ENCODE measurements at regions not wholly inside any gene's neighbourhood (a gene's known extent, or its start where the extent isn't known, plus 50 kb on each side); places are given as distances from the start of the nearest gene placed in this dataset.

GRCh38 chr15:70451821-70452653 is 311.3 kb downstream of the UACA start:
- in situ Hi-C loops (cut with HindIII; ENCODE audit: low sequenced_read_pairs) = no loop called here

DNA sequence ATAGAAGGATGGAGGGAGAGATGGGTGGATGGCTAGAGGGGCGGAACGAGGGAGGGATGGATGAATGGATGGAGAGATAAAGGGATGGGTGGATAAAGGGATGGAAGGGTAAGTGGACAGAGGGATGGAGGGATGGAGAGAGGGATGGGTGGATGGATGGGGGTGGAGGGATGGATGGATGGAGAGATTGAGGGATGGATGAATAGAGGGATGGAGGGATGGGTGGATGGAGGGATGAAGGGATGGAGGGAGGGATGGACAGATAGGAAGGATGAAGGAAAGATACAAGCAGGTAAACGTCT is 313.3 kb downstream of the UACA start:
- in situ Hi-C loops (cut with HindIII; ENCODE audit: low sequenced_read_pairs) = no loop called here

DNA sequence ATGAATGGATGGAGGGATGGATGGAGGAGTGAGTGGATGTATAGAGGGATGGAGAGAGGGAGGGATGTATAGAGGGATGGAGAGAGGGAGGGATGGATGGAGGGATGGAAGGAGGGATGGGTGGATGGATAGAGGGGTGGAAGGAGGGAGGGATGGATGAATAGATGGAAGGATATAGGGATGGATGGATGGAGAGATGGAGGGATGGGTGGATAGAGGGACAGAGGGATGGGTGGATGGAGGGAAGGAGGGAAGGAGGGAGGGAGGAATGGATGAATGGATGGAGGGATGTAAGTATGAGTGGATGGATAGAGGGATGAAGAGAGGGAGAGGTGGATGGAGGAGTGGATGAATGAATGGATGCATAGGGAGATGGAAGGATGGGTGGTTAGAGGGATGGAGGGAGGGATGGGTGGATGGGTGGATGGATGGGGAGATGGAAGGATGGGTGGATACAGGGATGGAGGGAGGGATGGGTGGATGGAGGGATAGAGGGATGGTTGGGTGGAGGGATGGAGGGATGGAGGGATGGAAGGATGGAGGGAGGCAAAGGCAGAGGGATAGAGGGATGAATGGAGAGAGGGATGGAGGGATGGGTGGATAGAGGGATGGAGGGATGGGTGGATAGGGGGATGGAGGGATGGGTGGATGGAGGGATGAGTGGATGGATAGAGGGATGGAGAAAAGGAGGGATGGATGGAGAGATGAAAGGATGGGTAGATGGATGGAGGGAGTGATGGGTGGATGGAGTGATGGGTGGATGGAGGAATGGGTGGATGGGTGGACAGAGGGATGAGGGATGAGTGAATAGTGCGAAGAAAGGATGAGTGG is 313.8 kb downstream of the UACA start:
- in situ Hi-C loops (cut with HindIII; ENCODE audit: low sequenced_read_pairs) = loop anchor here (5.0 kb wide), 1 partner anchor 62 kb away; no protein-coding TSS in a partner anchor

DNA sequence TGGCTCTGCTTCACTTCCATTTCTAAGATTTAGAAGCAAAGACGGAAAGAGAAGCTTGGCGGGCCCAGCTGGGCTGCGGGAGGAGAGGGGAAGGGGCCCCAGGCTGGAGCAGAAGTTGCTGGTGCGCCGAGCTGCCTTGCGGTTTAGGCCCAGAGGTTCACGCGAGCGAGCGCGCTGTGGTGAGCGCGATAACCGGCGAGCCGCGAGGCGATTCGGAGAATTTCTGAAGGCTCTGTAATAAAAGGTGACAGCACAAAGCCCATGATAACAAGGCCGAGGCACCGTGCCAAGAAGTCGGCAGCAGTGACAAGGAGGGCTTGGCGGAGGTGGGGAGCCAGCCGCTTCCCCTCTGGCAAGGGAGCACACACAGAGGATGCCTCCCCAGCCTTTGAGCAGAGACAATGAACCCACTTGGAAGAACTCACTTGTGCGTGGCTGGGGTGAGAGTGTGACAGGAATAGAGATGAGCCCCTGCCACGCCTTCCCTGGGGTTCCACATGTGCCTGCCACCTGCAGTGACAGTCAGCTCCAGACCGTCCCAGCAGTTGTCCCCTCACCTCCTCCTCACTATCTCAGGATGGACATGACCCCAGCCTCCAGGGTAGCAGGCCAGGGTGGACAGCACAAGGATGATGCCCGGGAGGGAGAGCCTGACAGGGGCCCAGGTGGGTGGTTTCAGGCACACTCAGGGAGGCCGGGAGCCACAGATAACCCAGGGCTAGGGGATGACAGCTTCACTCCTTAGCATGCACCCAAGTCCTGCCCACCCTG is 315.2 kb downstream of the UACA start:
- in situ Hi-C loops (cut with HindIII; ENCODE audit: low sequenced_read_pairs) = loop anchor here (5.0 kb wide), 1 partner anchor 61 kb away; no protein-coding TSS in a partner anchor

DNA sequence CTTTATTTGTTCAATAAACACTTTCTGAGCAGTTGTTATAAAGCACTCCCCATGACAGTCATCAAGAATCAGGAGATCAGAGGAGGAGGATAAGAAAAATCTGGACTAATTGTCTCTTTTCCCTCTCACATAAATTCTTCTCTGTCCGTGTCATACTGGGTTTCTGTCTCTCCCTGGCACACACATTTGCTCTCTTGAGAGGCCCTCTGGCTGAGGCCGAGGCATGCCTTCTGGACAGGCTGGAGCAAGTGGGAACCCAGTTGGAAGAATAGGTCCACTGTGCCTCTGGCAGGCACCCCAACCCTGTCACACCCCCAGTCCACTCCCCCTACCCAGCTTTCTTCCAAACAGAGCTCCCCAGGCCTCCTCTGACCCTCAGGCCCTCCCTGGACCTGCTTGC is 315.8 kb downstream of the UACA start:
- in situ Hi-C loops (cut with HindIII; ENCODE audit: low sequenced_read_pairs) = loop anchor here (5.0 kb wide), 1 partner anchor 60 kb away; no protein-coding TSS in a partner anchor

DNA sequence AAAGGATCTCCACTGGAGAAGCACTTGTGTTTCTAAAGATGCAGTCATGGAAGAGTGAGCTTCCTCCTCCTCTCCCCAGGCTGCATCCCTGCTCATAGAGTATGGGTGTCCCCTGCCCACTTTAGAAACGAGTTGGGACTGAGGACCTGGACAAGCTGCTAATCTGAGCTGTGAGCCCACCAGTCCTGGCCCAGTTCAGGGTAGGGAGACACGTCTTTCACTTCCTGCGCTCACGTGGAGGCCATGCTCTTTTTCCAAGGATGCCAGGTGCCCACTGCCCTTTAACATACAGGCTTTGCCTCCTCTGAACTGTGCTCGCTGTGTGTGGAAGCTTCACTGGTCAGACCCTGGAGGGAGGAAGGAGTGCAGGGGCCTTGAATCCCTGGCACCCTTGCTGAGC is 316.3 kb downstream of the UACA start:
- in situ Hi-C loops (cut with HindIII; ENCODE audit: low sequenced_read_pairs) = loop anchor here (5.0 kb wide), 1 partner anchor 60 kb away; no protein-coding TSS in a partner anchor

DNA sequence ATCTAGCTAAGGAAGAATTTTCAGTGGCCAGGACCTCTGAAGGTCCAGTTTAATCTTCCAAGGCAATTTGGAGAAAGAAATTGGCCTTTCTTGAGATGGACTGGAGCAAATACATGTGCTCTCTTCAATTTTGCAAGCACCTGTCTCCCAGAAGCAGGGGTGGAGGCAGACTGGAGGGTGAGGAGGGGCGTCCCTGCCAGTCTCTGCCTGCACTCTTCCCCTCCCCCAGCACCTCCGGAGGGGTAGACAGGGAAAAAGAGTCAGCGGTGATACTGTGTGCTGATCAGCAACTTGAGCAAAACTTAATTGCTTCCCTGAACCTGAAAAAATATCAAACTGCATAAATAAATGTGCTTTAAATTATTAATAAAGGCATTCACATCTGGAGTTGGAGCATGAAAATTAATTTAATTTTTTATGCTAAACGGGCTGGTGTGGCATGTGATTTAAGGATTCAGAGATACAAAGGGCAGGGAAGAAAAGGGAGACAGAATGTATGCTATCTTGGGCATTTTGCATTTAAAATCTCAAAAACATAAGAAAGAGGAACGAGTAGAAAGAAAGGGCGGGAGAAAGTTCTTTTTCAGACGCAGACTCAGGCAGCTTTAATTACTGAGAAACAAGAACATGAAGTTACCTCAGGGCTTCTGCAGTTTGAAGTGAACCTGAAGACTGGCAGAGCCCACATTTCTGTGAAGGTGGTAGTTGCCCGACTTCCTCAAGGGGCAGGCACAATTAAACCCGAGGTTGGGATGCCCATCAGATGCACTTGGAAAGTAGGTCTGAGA is 319.7 kb downstream of the UACA start:
- in situ Hi-C loops (cut with HindIII; ENCODE audit: low sequenced_read_pairs) = no loop called here

GRCh38 chr15:70442616-70443321 is 320.6 kb downstream of the UACA start:
- in situ Hi-C loops (cut with HindIII; ENCODE audit: low sequenced_read_pairs) = no loop called here

- in situ Hi-C loops (cut with HindIII; ENCODE audit: low sequenced_read_pairs) = no loop called here
Observed at GRCh38 chr15:70442211-70442610, 321.1 kb downstream of the UACA start.

DNA sequence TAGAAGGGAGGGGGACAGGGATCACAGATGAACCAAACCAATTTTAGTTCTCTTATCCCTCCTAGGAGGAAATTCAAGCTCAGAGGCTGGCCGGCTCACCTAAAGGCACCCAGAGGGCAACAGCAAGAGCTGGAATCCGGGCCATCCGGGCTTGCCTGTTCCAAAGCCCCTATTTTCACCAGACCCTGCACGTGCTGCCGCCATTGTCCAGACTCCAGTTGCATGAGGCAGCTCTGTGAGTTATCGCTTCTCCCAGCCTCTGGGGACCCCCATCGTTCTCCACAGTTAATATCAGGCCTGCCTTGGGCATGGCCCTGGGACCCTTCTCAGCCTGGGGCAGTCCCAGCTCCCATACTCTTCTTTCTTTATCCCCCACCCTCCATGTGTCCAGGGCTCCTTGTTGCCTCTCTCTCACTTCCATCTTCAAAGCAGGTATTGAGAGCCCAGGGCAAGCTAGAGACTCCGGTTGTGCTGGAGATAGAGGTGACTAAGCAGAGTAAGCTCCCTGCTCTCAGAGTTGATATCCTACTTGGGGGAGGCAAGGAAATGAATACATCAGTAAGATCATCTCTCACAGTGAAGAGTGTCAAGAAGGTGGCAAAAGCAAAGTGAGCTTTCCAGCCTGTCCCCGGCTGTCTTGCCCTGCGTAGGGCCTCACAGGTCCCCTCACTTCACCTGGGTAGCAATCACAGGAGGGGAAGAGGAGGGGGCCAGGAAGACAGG is 322.8 kb downstream of the UACA start:
- in situ Hi-C loops (cut with HindIII; ENCODE audit: low sequenced_read_pairs) = no loop called here

DNA sequence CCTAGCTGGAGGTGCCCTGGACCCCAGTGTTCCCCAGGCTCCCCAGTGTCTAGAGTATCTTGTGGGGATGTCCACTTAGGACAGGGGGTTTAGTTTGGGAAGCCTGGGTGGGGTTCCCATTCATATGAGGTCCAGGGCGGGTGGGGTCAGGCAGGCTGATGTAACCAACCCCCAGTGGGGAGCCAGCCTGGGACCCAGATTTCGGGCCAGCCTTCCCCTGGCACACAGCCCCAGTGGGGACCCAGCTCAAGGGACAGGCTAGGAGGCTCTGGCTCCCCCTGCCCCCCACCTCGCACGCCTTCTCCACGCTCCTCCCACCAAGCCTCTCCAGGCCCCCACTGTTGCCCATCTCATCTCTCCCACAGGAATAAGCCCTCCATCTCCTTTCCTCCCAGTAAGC is 323.5 kb downstream of the UACA start:
- in situ Hi-C loops (cut with HindIII; ENCODE audit: low sequenced_read_pairs) = no loop called here

- in situ Hi-C loops (cut with HindIII; ENCODE audit: low sequenced_read_pairs) = no loop called here
Observed at GRCh38 chr15:70439304-70439877, 324.0 kb downstream of the UACA start.

- in situ Hi-C loops (cut with HindIII; ENCODE audit: low sequenced_read_pairs) = no loop called here
Observed at GRCh38 chr15:70438776-70439175, 324.6 kb downstream of the UACA start.

- in situ Hi-C loops (cut with HindIII; ENCODE audit: low sequenced_read_pairs) = no loop called here
Observed at GRCh38 chr15:70437882-70438451, 325.4 kb downstream of the UACA start.

DNA sequence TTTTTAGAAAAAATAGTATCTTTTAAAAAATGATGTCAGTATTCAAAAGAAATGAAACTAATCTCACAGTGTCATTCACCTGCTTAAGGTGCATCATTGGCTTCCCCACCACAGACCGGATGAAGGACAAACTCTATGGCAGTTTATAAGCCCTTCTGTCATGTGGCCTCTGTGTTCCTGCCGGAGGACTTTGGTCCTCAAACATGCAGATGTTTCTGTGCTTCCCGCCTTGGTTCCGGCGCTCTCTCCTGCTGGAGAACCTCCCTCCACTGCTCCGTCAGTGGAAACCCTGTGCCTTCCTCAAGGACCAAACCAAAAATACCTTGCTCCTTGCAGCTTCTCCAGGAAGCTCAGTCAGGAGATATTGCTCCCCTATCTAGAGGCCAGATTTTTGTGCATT is 326.3 kb downstream of the UACA start:
- in situ Hi-C loops (cut with HindIII; ENCODE audit: low sequenced_read_pairs) = no loop called here

DNA sequence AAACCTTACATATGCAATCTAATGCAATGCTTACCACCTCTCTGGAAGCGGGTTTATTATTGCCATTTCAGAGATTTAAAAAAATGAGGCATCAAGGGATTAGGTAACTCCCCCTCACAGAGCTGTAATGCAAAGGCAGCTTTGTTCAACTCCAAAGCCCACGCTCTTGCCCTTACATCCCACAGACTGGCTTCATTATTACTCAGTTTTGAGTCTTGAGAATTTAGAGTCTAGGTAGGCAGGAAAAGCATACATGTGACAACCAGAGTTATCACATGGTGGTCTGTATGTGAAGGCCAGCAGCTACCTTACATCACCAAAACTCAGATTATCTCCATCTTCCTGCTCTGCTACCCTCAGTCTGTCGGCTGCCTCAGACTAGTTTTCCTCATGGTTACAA is 326.9 kb downstream of the UACA start:
- in situ Hi-C loops (cut with HindIII; ENCODE audit: low sequenced_read_pairs) = no loop called here

GRCh38 chr15:70435872-70436271 is 327.5 kb downstream of the UACA start:
- in situ Hi-C loops (cut with HindIII; ENCODE audit: low sequenced_read_pairs) = no loop called here

- in situ Hi-C loops (cut with HindIII; ENCODE audit: low sequenced_read_pairs) = no loop called here
Observed at GRCh38 chr15:70435369-70435768, 328.0 kb downstream of the UACA start.

All from endothelial cell of hepatic sinusoid (primary cell).